DMS153 (cell line): ENCODE measurements at regions not wholly inside any gene's neighbourhood (a gene's known extent, or its start where the extent isn't known, plus 50 kb on each side); places are given as distances from the start of the nearest gene placed in this dataset.
"Not testable (repeated sequence)": the region's sequence is repeated elsewhere in the genome, so short reads cannot be mapped to it uniquely, and the experiment has no call there.

Experiments used
- DNase-seq: peaks from one replicate; lab custom pipeline; 2025; lab: John Stamatoyannopoulos, UW

DNA sequence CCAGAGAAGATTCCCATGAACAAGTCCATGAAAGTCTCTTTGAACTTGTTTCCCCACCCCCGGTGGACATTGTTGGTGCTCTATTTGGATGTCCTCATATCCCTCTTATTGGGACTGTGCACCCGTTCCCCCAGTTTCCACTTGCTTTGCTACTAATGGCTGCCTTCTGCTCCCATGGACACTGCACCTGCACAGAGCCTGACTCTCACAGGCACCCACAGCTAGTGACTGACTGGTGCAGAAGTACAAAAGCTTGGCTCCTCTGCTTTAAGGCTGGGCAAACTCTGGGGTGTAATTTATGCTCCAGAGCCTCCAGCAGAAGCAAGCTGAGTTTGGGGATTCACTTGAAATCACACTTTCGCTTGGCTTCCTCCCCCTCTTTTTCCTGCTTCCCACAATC, 239.9 kb upstream of the BTBD3 start:
- no peak for DNase-seq

DNA sequence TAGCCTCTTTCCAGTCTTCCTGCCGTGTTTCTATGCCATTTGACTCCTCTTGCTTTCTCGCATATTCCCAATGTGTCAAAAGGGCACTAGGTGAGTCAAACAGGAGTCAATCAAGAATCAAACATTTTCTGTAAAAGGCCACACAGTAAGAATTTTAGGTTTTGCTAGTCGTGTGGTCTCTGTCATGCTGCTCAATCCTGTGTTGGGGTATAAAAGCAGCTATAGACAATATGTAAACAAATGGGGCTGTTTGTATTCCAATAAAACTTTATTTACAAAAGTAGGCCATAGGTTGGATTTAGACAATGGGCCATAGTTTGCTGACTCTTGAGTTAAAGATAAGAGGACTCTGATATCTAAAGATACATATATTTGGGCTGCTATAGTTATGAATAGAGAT, 235.4 kb upstream of the BTBD3 start:
- no peak for DNase-seq

DNA sequence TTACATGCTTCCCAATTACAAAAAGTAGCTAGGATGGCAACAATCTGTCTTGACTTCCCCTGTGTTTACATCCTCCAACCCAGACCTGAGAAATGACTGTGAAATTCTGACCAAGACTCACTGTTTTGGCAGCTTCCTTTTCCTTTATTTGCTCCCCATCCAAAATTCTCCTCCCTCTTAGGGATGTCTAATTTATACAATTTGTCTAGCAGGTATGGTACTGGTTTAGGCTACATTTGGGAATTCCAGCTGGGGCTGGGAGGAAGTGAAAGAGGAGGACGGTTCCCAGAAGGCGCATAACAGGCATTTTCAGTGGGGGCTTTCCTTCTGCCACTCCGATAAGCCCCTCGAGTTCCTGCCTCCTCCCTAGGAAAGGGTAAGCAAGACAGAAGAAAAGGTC, 231.5 kb upstream of the BTBD3 start:
- DNase-seq, result no peak

DNA sequence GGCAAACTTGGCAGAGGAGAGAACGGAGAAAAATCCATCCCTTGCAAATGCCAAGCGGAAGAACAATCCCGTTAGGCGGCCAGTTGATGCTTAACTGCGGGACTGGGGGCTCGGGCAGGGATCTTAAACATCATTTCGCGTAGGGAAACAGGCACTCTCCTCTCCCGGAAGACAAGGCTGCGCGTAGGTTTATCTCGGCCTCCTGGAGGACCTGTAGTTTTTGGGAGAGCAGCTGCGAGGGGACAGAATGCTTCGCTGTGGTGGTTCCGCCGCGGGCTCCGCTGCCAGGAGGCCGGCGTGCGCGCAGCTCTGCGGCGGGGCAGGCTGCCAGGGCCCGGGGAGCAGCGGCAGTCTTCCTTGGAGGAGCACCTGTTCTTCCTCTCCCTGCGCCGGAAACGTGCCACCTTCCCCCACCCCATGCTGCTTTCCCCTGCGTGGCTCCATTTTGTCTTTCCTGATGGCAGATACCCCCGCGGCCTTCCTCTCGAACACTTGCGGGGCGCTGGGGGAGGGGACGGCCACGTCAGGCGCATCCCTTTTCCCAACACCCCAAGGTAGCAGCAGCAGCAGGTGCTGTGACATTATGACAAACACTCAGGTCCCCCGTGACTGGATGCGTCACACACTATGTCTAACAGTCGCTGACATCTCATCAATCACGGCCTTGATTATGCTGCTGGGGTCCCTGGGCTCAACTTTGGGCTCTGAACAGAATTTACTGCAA, 230.7 kb upstream of the BTBD3 start:
- peak; percentile 72 for DNase-seq

- DNase-seq, result peak; percentile 80
Measured at GRCh38 chr20:11687546-11688292, 230.0 kb upstream of the BTBD3 start.

GRCh38 chr20:11689262-11689661, 228.4 kb upstream of the BTBD3 start:
- DNase-seq, result no peak

GRCh38 chr20:11691766-11692165, 225.9 kb upstream of the BTBD3 start:
- no peak for DNase-seq

GRCh38 chr20:11692567-11692966, 225.1 kb upstream of the BTBD3 start:
- no peak for DNase-seq

DNA sequence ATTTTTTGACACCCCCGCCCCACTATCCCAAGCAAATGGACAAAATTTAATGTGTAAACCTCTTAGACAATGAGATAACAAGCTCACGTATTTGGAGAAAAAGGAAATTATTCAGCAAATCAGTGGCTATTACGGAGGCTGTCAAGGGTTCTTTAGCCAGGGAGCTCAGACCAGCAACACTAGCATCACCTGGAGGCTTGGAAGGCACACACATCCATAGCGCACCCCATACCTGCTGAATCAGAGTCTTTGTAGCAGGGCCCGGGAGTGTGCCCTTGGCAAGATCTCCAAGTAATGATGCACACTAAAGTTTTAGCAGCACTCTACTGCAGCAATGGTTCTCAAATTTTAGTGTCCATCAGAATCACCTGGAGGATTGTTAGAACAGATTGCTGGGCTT, 223.2 kb upstream of the BTBD3 start:
- no peak for DNase-seq

GRCh38 chr20:11697055-11697454, 220.6 kb upstream of the BTBD3 start:
- DNase-seq, result no peak

- DNase-seq, result no peak
Measured at GRCh38 chr20:11697646-11698045, 220.0 kb upstream of the BTBD3 start.

DNA sequence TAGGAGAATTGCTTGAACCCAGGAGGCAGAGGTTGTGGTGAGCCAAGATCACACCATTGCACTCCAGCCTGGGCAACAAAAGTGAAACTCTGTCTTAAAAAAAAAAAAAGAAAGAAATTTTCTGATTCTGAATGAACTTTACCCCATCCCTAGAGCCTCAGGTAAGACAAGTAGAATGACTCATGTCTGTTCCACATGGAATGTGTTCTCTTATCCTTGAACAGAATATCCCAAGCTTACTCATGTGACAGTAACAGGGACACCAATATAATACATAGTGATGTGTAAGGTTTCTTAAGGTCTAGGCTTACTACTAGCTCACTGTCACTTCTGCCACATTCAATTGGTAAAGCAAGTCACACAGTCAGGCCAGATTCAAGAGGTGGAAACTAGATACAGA, 219.6 kb upstream of the BTBD3 start:
- no peak for DNase-seq

- no peak for DNase-seq
Measured at GRCh38 chr20:11700831-11701230, 216.9 kb upstream of the BTBD3 start.

DNA sequence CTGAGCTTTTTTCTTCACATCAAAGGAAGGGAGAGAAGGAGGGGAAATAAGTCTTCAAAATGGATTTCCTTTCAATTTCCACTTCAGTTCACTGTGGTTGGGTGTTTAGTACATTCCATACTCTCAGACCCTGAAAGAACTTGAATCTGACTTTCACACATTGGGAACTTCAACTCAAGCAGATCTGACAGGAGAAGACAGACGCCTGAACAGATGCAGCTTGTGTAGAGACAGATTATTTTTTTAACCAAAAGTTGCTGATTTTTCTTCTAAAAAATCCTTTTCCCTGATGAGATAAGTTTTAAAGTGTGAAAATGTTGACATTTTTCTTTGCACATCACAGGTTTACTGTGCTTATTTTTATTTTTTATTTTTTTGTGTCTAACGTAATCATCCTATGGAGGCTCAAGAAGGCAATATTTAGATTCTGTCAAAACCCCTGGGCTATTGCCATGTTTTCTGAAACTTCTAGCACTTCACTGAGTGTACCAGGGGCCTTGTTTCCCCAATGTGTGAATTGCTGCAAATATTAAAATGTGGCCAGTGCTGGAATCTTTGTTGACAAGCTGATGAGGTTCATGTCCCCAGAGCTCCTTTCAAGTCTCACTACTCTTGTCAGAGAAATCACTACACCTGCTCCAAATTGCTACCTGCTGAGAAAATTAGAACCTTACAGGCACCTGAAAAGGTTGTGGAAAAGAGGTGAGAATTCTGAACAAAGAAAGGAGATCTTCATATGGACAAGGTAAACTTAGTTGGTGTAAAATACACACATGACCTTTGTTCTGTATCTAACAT, 214.8 kb upstream of the BTBD3 start:
- no peak for DNase-seq

- DNase-seq, result no peak
Measured at GRCh38 chr20:11705512-11705911, 212.2 kb upstream of the BTBD3 start.

DNA sequence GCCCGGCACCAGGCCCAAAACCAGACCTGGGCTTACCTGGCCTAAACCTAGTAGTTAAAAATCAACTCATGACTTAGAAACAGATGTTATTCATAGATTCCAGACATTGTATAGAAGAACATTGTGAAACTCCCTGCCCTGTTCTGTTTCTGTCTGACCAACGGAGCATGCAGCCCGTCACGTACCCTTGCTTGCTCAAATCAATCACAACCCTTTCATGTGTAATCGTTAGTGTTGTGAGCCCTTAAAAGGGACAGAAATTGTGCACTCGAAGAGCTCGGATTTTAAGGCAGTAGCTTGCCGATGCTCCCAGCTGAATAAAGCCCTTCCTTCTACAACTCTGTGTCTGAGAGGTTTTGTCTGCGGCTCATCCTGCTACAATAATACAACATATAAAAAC, 209.5 kb upstream of the BTBD3 start:
- DNase-seq, result not testable (repeated sequence)

DNA sequence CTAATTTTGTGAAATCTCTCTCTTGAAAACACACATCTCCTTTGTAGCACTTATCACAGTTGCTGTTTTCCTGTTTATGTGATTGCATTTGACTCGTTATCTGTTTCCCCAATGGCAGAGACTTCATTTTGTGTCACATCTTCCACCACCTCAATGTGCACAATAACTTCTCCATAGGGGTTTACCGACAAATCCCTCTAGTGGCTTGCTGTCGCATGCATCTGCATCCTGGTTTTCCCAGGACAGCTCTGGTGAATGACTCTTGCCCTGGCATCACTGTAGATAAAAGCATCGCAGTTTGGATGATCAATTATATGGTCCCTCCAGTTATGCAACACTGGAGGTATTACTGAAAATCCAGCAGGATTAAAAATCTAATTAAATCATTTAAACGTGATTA, 206.5 kb upstream of the BTBD3 start:
- DNase-seq, result no peak

- no peak for DNase-seq
Measured at GRCh38 chr20:11712639-11713160, 205.0 kb upstream of the BTBD3 start.

DNA sequence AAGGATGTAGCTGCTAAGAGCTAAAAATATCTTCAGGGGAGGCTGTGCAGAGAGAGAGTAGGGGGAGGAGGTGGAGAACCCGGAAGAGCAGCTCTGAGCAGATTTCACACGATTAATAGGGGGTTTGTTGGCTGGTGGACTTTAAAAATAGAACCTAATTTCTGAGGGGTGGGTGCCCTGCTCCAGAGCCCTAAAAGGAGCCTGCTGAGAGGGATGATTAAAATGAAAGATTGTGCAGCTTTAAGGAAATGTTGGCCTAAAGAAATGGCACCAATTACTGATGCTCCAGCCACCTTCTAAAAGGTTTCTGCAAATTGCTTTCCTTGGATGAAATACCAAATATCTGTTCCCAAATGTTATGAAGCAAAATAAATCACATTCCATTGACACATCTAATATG, 202.8 kb upstream of the BTBD3 start:
- DNase-seq, result no peak

DNA sequence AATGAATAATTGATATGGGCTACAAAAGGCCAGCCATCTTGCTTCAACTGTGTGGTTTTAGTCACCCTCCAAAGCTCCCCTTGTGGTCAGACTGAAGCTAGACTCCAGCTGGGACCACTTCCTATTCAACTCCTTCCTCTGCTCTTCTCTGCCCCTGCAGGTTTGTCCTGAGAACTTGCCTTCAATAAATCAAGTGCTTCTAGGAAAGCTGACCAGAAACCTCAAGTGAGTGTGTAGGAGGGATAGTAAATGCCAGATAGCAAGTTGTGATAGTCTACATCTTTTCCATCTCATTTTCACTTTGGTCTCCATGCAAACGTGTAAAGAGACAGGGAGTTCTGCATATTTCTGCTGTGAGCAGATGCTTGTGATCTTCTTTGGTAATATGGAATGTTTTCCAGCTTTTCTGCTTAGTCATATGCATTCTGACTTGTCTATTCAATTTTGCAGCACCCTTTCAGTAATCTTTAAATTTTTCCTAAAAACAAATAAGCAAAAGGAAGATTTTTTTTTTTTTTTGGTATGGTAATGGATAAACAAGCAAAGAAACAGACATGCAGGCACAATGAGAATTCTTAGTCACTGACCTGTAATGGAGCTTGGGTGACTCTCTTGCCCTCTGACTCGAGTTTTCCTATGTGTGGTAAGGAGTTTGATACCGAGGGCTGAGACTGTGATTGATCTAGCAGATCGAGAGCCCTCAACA, 201.3 kb upstream of the BTBD3 start:
- peak; percentile 23 for DNase-seq

GRCh38 chr20:11716945-11717248, 200.8 kb upstream of the BTBD3 start:
- DNase-seq, result no peak

- no peak for DNase-seq
Measured at GRCh38 chr20:11717562-11717961, 200.1 kb upstream of the BTBD3 start.
